Heart left ventricle (tissue), 16 donors: ENCODE measurements at regions not wholly inside any gene's neighbourhood (a gene's known extent, or its start where the extent isn't known, plus 50 kb on each side); places are given as distances from the start of the nearest gene placed in this dataset.

Source experiments
- ATAC-seq, 4 donors: fragments of 200-7000 bp; cut with Tn5 transposase; one replicate each; pipeline ENCODE4 v1.9.1; 2020 to 2022; ENCODE audit warnings: moderate library complexity in 4 of 4, mild to moderate bottlenecking in 3 of 4, moderate number of reproducible peaks in 1 of 4
- DNase-seq, 5 donors: peaks; one replicate each; pipeline ENCODE4 v3.0.0-alpha.2; 2020
- H3K27ac ChIP-seq, 12 donors: fragments of 200-600 bp; sonication (generic) in 4 of 12; one replicate each; pipeline versions ENCODE4 v1.5.0 to v1.8.0; 2016 to 2022; ENCODE audit warnings: mild to moderate bottlenecking in 2 of 12
- H3K27me3 ChIP-seq, 9 donors: fragments of 200-600 bp; sonication (generic) in 2 of 9; one replicate each; pipeline versions ENCODE4 v1.5.1 to v1.8.0; 2016 to 2022; ENCODE audit warnings: mild to moderate bottlenecking in 3 of 9
- H3K36me3 ChIP-seq, 9 donors: fragments of 200-600 bp; sonication (generic) in 2 of 9; one replicate each; pipeline versions ENCODE4 v1.5.0 to v1.8.0; 2018 to 2022; ENCODE audit warnings: mild to moderate bottlenecking in 2 of 9
- H3K4me1 ChIP-seq, 12 donors: fragments of 200-600 bp; sonication (generic) in 4 of 12; one replicate each; pipeline versions ENCODE4 v1.5.0 to v1.8.0; 2016 to 2022; ENCODE audit warnings: mild to moderate bottlenecking in 3 of 12
- H3K4me3 ChIP-seq, 12 donors: fragments of 200-600 bp; sonication (generic) in 4 of 12; one replicate each; pipeline versions ENCODE4 v1.5.0 to v1.8.0; 2017 to 2022; ENCODE audit warnings: mild to moderate bottlenecking in 9 of 12, moderate library complexity in 4 of 12
- H3K9me3 ChIP-seq, 12 donors: fragments of 200-600 bp; sonication (generic) in 4 of 12; one replicate each; pipeline versions ENCODE4 v1.5.0 to v1.8.0; 2016 to 2022; ENCODE audit warnings: mild to moderate bottlenecking in 1 of 12
- POLR2A ChIP-seq, 2 donors: fragments of 450-650 bp; IDR thresholded peaks; one replicate each; pipeline ENCODE4 v1.6.1; 2017; ENCODE audit warnings: antibody characterized with exemption in 2 of 2, mild to moderate bottlenecking in 2 of 2, moderate library complexity in 2 of 2
- WGBS, 4 donors: extraction: QIAGEN DNeasy Blood & Tissue Kit in 2 of 4; methylation state at CpG; one replicate each; pipeline versions ENCODE4 v1.1.5 to v1.1.7; 2013 to 2018; 5-methylcytosine and 5-hydroxymethylcytosine counted together
- intact Hi-C, 10 donors: fragments of 100-400 bp; cut with DNase I; formaldehyde crosslinking; loops; one replicate each; pipeline versions ENCODE4 v1.11.1 to v1.14.2; 2022
- TF ChIP-seq, protein P1 (sequence below), 12 donors: fragments of 200-600 bp; sonication (generic) in 4 of 12; IDR thresholded peaks; one replicate each; pipeline versions ENCODE4 v1.5.0 to v1.8.0; 2018 to 2022; ENCODE audit warnings: antibody characterized with exemption in 12 of 12, mild to moderate bottlenecking in 5 of 12
- donor health status: ischemic (EF 13 %, LVEDD 7.1; RV severe dilation, severe dysfunction).
- donor health status: healthy with polysubstance abuse.
- donor health status: DM: no; HTN: yes; CAD: no.
- donor health status: DM: no; HTN: no; CAD: no.
- donor health status: ischemic (EF 25% LVEDD 6.9; RV normal size, moderate dysfunction).
- donor health status: ischemic (EF 25% LVEDD 5.7; RV mildly dilated, moderate dysfunction).
- donor health status: healthy.
- donor health status: DM: yes; HTN: yes; CAD: no.
- donor health status: ischemic (EF 35%, LVEDD 5.7; RV mildly dilated, moderate dysfunction).
- donor health status: nonischemic (EF 11% LVEDD 7.7; RV severe dilation, severe dysfunction).
- donor health status: DM: yes; HTN: yes; CAD: no.
- donor health status: PGD.
- donor health status: ischemic (EF 29% LVEDD 5.4; RV normal size, mild dysfunction).
- donor health status: nonischemic (EF 23%, LVEDD 6.1; RV moderate dilation, normal function).

DNA sequence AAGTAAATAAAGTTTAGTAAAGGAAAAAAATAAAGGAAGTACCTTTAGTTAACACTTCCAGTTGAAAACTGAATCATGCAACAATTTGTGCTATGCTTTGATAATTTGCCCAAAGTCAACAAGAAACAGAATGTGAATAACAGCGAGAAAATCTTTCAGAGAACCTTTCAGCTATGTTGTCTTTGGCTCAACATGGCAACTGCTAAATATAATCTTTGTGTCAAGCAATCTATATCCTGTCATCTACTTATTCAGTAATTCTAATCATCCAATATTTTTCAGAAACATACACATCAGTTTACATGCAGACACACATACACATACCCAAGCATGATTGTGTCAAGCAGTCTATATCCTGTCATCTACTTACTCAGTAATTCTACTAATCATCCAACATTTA, 136.0 kb upstream of the PABPC4L start:
- DNase-seq (no peak), ATAC-seq (no peak)
- Histone ChIP-seq H3K9me3 (no peaks in the 10 kb centered on the region), H3K36me3 (no peaks in the 10 kb centered on the region), H3K4me1 (no peaks in the 10 kb centered on the region), H3K27ac (no peak overlapping the region), H3K4me3 (no peak overlapping the region), H3K27me3 (no peaks in the 10 kb centered on the region)
- WGBS, 4 donors: 36 to 60% (median 56%) methylated on average over 1 of the region's 1 CpG
- no peak for TF ChIP-seq POLR2A (IDR thresholded peaks at IDR 0.05)
- TF ChIP-seq, protein P1, sequence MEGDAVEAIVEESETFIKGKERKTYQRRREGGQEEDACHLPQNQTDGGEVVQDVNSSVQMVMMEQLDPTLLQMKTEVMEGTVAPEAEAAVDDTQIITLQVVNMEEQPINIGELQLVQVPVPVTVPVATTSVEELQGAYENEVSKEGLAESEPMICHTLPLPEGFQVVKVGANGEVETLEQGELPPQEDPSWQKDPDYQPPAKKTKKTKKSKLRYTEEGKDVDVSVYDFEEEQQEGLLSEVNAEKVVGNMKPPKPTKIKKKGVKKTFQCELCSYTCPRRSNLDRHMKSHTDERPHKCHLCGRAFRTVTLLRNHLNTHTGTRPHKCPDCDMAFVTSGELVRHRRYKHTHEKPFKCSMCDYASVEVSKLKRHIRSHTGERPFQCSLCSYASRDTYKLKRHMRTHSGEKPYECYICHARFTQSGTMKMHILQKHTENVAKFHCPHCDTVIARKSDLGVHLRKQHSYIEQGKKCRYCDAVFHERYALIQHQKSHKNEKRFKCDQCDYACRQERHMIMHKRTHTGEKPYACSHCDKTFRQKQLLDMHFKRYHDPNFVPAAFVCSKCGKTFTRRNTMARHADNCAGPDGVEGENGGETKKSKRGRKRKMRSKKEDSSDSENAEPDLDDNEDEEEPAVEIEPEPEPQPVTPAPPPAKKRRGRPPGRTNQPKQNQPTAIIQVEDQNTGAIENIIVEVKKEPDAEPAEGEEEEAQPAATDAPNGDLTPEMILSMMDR (IDR thresholded peaks at IDR 0.05): no peak
- intact Hi-C loops: no loop called here

DNA sequence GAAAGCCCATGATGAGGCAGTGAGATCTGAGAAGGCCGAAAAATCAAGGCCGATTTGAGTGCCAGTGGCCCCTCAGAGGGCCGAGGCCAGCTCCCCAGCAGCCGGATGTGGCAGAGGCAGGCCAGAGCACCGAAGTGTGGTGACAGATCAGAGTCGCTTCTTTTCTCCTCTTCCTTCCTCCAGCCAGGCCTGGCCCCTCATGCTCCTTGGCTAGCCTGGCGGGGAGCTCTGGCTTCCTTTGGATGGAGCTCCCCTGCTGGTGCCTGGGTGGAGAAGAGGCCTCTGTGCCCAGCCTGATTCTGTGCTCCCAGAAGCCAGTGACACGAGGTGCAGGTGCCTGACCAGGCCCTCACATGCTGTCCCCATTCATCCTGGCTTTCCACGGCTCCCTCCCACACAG, 127.2 kb upstream of the PABPC4L start:
- Histone ChIP-seq H3K4me3 (no peak overlapping the region), H3K4me1 (no peaks in the 10 kb centered on the region), H3K27me3 (no peaks in the 10 kb centered on the region), H3K27ac (no peak overlapping the region), H3K36me3 (no peaks in the 10 kb centered on the region), H3K9me3 (no peaks in the 10 kb centered on the region)
- ATAC-seq: no peak
- no peak for DNase-seq
- TF ChIP-seq, protein P1 (IDR thresholded peaks at IDR 0.05): no peak
- TF ChIP-seq POLR2A (IDR thresholded peaks at IDR 0.05): no peak
- intact Hi-C loops: no loop called here
- 82 to 88% (median 85%) methylated on average over 9 of the region's 9 CpGs for whole genome bisulfite sequencing, 4 donors

- H3K27ac ChIP-seq: no peak overlapping the region
- DNase-seq (no peak), ATAC-seq (no peak)
- H3K9me3 ChIP-seq: no peaks in the 10 kb centered on the region
- H3K4me3 ChIP-seq: no peak overlapping the region
- 92 to 94% (median 93%) methylated on average over 39 to 41 of the region's 41 CpGs for WGBS, 4 donors
- no peaks in the 10 kb centered on the region for H3K36me3 ChIP-seq
- intact Hi-C loops: no loop called here
- H3K27me3 ChIP-seq: no peaks in the 10 kb centered on the region
- no peaks in the 10 kb centered on the region for H3K4me1 ChIP-seq
- no peak for TF ChIP-seq POLR2A (IDR thresholded peaks at IDR 0.05)
- TF ChIP-seq, protein P1 (IDR thresholded peaks at IDR 0.05): no peak
These were observed 125.9 kb upstream of the PABPC4L start for GRCh38 chr4:134327274-134328122.

DNA sequence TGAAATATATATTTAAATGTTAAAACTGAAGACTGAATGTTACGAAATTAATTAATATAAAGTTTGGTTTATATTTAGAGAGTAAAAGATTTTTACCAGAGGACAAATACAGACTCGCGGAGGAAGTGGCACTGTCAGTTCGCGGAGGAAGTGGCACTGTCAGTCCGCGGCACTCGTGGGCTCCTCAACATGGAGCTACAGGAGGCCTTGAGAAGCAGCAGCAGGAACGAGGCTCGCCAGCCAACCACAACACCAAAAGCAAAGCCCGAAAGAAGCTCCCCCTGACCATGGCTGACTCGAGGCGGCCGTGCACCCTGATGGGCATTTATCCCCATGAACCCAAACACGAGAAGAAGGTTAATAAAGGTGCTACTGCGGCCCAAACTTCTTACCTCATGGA, 125.3 kb upstream of the PABPC4L start:
- H3K4me3 ChIP-seq: no peak overlapping the region
- TF ChIP-seq POLR2A (IDR thresholded peaks at IDR 0.05): no peak
- TF ChIP-seq, protein P1 (IDR thresholded peaks at IDR 0.05): no peak
- H3K9me3 ChIP-seq: no peaks in the 10 kb centered on the region
- DNase-seq (no peak), ATAC-seq (no peak)
- no peaks in the 10 kb centered on the region for H3K36me3 ChIP-seq
- intact Hi-C loops: no loop called here
- 93 to 96% (median 95%) methylated on average over 14 to 16 of the region's 16 CpGs for WGBS, 4 donors
- no peaks in the 10 kb centered on the region for H3K27me3 ChIP-seq
- no peaks in the 10 kb centered on the region for H3K4me1 ChIP-seq
- H3K27ac ChIP-seq: no peak overlapping the region
